Liver (tissue), 8 donors: ENCODE measurements at regions not wholly inside any gene's neighbourhood (a gene's known extent, or its start where the extent isn't known, plus 50 kb on each side); places are given as distances from the start of the nearest gene placed in this dataset.

Experiments used
- DNase-seq: peaks from one replicate; pipeline ENCODE4 v3.0.0-alpha.2; 2017; ENCODE audit warnings: low spot score
- H3K27ac ChIP-seq, 2 donors: one replicate each; pipeline ENCODE4 v1.7.0; 2013; ENCODE audit warnings: inconsistent platforms in 2 of 2, low read length in 2 of 2, control low read depth in 1 of 2, low read depth in 1 of 2, mild to moderate bottlenecking in 1 of 2
- H3K27me3 ChIP-seq, 4 donors: one replicate each; pipeline versions ENCODE4 v1.6.1 to v1.7.0; 2013; ENCODE audit warnings: low read length in 3 of 4, inconsistent platforms in 1 of 4, mild to moderate bottlenecking in 1 of 4, moderate library complexity in 1 of 4; ENCODE audit not compliant: control insufficient read depth in 4 of 4, insufficient read depth in 4 of 4
- H3K36me3 ChIP-seq, 4 donors: one replicate each; pipeline versions ENCODE4 v1.6.1 to v1.7.0; 2013; ENCODE audit warnings: low read length in 3 of 4, mild to moderate bottlenecking in 3 of 4, low read depth in 1 of 4, moderate library complexity in 1 of 4; ENCODE audit not compliant: control insufficient read depth in 4 of 4, insufficient read depth in 3 of 4
- H3K4me1 ChIP-seq, 4 donors: one replicate each; pipeline versions ENCODE4 v1.6.1 to v1.7.0; 2013; ENCODE audit warnings: low read length in 3 of 4, mild to moderate bottlenecking in 3 of 4, moderate library complexity in 1 of 4; ENCODE audit not compliant: control insufficient read depth in 4 of 4, insufficient read depth in 4 of 4
- H3K4me3 ChIP-seq, 3 donors: one replicate each; pipeline versions ENCODE4 v1.6.1 to v1.7.0; 2013; ENCODE audit warnings: low read length in 3 of 3, control low read depth in 1 of 3, low read depth in 1 of 3, mild to moderate bottlenecking in 1 of 3
- H3K9ac ChIP-seq, 2 donors: one replicate each; pipeline ENCODE4 v1.7.0; 2013; ENCODE audit warnings: low read length in 2 of 2, mild to moderate bottlenecking in 2 of 2, moderate library complexity in 2 of 2, control low read depth in 1 of 2, low read depth in 1 of 2
- H3K9me3 ChIP-seq, 4 donors: one replicate each; pipeline versions ENCODE4 v1.6.1 to v1.7.0; 2013; ENCODE audit warnings: low read length in 3 of 4; ENCODE audit not compliant: control insufficient read depth in 4 of 4
- CTCF ChIP-seq: fragments of 150-350 bp; IDR thresholded peaks from 2 replicates; pipeline ENCODE4 v1.5.1; 2017; ENCODE audit warnings: improper control_type of control experiment, low read depth, low read length; ENCODE audit not compliant: missing input control
- EGR1 ChIP-seq, 2 donors: IDR thresholded peaks; 2 replicates each; pipeline ENCODE4 v1.6.1; 2016 to 2018; ENCODE audit warnings: antibody characterized with exemption in 2 of 2, low read depth in 2 of 2
- FOXA1 ChIP-seq: IDR thresholded peaks from 2 replicates; pipeline ENCODE4 v1.6.1; 2016; ENCODE audit warnings: antibody characterized with exemption
- FOXA2 ChIP-seq: IDR thresholded peaks from 2 replicates; pipeline ENCODE4 v1.6.1; 2016; ENCODE audit warnings: antibody characterized with exemption
- HNF4A ChIP-seq, 2 donors: conservative IDR thresholded peaks; 2 replicates each; pipeline ENCODE4 v1.6.1; 2016; ENCODE audit warnings: antibody characterized with exemption in 2 of 2, mild to moderate bottlenecking in 2 of 2
- JUND ChIP-seq, 2 donors: IDR thresholded peaks; 2 replicates each; pipeline ENCODE4 v1.6.1; 2016; ENCODE audit warnings: antibody characterized with exemption in 2 of 2
- NR2F2 ChIP-seq: IDR thresholded peaks from 2 replicates; pipeline ENCODE4 v1.6.1; 2016; ENCODE audit warnings: antibody characterized with exemption
- RAD21 ChIP-seq, 2 donors: IDR thresholded peaks; 2 replicates each; pipeline ENCODE4 v1.6.1; 2016; ENCODE audit warnings: antibody characterized with exemption in 2 of 2, mild to moderate bottlenecking in 2 of 2
- RXRA ChIP-seq, 2 donors: IDR thresholded peaks; 2 replicates each; pipeline ENCODE4 v1.6.1; 2017 to 2018; ENCODE audit warnings: antibody characterized with exemption in 2 of 2, mild to moderate bottlenecking in 1 of 2
- SP1 ChIP-seq: IDR thresholded peaks from 2 replicates; pipeline ENCODE4 v1.6.1; 2018; ENCODE audit warnings: antibody characterized with exemption, mild to moderate bottlenecking
- ZBTB33 ChIP-seq: IDR thresholded peaks from 2 replicates; pipeline ENCODE4 v1.6.1; 2016; ENCODE audit warnings: antibody characterized with exemption
- WGBS: extraction: QIAGEN DNeasy Blood & Tissue Kit; methylation state at CpG from one replicate; pipeline ENCODE4 v1.1.7; 2013; 5-methylcytosine and 5-hydroxymethylcytosine counted together
- TF ChIP-seq, protein P1 (sequence below): IDR thresholded peaks from 2 replicates; pipeline ENCODE4 v1.6.1; 2016; ENCODE audit warnings: antibody characterized with exemption, mild to moderate bottlenecking
- donor health status: healthy.
- donor health status: healthy.
- donor health status: healthy.
- donor health status: healthy.
- donor health status: healthy.

- Histone ChIP-seq H3K4me3 (no peak overlapping the region), H3K27me3 (no peaks in the 10 kb centered on the region), H3K4me1 (no peaks in the 10 kb centered on the region), H3K27ac (no peak overlapping the region), H3K36me3 (no peaks in the 10 kb centered on the region), H3K9me3 (peaks cover 0 to 9% (median 4%) of the 10 kb centered on the region in 4 donors), H3K9ac (no peak overlapping the region)
- DNase-seq, result no peak
- TF ChIP-seq EGR1 (IDR thresholded peaks at IDR 0.05; ENCODE audit: low read depth in 2 of 2), result no peak
- TF ChIP-seq SP1, result no peak
- no peak for TF ChIP-seq ZBTB33
- no peak for TF ChIP-seq CTCF
- TF ChIP-seq NR2F2, result no peak
- TF ChIP-seq JUND (IDR thresholded peaks at IDR 0.05), result no peak
- TF ChIP-seq HNF4A (conservative IDR thresholded peaks at IDR 0.05), result no peak
- TF ChIP-seq, protein P1, sequence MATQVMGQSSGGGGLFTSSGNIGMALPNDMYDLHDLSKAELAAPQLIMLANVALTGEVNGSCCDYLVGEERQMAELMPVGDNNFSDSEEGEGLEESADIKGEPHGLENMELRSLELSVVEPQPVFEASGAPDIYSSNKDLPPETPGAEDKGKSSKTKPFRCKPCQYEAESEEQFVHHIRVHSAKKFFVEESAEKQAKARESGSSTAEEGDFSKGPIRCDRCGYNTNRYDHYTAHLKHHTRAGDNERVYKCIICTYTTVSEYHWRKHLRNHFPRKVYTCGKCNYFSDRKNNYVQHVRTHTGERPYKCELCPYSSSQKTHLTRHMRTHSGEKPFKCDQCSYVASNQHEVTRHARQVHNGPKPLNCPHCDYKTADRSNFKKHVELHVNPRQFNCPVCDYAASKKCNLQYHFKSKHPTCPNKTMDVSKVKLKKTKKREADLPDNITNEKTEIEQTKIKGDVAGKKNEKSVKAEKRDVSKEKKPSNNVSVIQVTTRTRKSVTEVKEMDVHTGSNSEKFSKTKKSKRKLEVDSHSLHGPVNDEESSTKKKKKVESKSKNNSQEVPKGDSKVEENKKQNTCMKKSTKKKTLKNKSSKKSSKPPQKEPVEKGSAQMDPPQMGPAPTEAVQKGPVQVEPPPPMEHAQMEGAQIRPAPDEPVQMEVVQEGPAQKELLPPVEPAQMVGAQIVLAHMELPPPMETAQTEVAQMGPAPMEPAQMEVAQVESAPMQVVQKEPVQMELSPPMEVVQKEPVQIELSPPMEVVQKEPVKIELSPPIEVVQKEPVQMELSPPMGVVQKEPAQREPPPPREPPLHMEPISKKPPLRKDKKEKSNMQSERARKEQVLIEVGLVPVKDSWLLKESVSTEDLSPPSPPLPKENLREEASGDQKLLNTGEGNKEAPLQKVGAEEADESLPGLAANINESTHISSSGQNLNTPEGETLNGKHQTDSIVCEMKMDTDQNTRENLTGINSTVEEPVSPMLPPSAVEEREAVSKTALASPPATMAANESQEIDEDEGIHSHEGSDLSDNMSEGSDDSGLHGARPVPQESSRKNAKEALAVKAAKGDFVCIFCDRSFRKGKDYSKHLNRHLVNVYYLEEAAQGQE, result no peak
- no peak for TF ChIP-seq FOXA2
- TF ChIP-seq RAD21 (IDR thresholded peaks at IDR 0.05), result no peak
- TF ChIP-seq RXRA (IDR thresholded peaks at IDR 0.05), result no peak
- TF ChIP-seq FOXA1, result no peak
Observed at GRCh38 chr5:145441228-145441627, 393.9 kb downstream of the PRELID2 start.

DNA sequence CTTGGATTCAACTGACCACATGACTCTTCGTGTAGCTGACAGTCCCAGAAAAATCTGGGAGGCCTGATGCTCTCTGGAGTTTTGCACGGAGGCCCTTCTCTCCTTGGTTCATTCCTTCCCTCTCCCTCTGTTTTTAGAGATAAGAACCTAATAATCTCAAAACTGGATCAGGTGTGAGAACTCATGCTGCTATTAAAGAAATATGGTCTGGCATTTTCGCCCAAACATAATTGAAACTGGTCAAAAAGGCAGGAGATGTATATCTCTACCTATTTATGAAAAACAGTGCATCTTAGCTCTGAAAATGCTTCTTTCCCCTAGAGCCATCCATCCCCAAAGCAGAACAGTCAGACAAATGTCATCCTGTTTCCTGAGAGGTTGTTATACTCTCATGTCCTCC is 397.5 kb downstream of the PRELID2 start:
- 59% methylated on average over 3 of the region's 3 CpGs for WGBS
- H3K36me3 ChIP-seq, result no peaks in the 10 kb centered on the region
- no peak overlapping the region for H3K9ac ChIP-seq
- no peak for DNase-seq
- H3K27me3 ChIP-seq, result no peaks in the 10 kb centered on the region
- H3K4me1 ChIP-seq, result no peaks in the 10 kb centered on the region
- H3K4me3 ChIP-seq, result no peak overlapping the region
- peaks cover 2 to 9% (median 4%) of the 10 kb centered on the region in 4 donors for H3K9me3 ChIP-seq
- TF ChIP-seq CTCF (no peak), FOXA2 (no peak), FOXA1 (no peak), HNF4A (conservative IDR thresholded peaks at IDR 0.05) (no peak), JUND (IDR thresholded peaks at IDR 0.05) (no peak), NR2F2 (no peak), ZBTB33 (no peak)
- no peak overlapping the region for H3K27ac ChIP-seq
